ENCODE measurements at regions not wholly inside any gene's neighbourhood (a gene's known extent, or its start where the extent isn't known, plus 50 kb on each side); places are given as distances from the start of the nearest gene placed in this dataset.

DNA sequence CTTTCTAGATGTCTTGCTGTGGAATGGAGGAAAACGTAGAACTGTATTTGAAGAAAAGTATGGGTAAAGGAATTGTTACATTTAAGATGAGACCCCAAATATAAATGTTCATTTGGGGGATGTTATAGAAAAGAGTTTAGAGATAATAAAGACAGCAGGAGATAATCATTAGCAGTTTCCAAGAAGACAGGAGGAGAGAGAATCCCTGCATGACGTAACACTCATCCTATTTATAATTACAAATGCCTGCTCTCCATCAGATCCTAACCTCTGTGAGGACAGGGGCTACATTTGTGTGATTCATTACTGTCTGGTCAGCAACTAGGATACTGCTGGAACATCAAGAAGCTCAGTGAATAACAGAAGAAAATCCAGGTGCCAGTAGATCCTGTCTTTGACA, 133.0 kb upstream of the HDDC2 start:
- TF ChIP-seq, protein P1, sequence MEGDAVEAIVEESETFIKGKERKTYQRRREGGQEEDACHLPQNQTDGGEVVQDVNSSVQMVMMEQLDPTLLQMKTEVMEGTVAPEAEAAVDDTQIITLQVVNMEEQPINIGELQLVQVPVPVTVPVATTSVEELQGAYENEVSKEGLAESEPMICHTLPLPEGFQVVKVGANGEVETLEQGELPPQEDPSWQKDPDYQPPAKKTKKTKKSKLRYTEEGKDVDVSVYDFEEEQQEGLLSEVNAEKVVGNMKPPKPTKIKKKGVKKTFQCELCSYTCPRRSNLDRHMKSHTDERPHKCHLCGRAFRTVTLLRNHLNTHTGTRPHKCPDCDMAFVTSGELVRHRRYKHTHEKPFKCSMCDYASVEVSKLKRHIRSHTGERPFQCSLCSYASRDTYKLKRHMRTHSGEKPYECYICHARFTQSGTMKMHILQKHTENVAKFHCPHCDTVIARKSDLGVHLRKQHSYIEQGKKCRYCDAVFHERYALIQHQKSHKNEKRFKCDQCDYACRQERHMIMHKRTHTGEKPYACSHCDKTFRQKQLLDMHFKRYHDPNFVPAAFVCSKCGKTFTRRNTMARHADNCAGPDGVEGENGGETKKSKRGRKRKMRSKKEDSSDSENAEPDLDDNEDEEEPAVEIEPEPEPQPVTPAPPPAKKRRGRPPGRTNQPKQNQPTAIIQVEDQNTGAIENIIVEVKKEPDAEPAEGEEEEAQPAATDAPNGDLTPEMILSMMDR (IDR thresholded peaks at IDR 0.05): no peak
- no peak for TF ChIP-seq POLR2A (IDR thresholded peaks at IDR 0.05)
